Right ventricle myocardium superior (tissue), 1 donor: ENCODE measurements at regions not wholly inside any gene's neighbourhood (a gene's known extent, or its start where the extent isn't known, plus 50 kb on each side); places are given as distances from the start of the nearest gene placed in this dataset.
"Not testable (repeated sequence)": the region's sequence is repeated elsewhere in the genome, so short reads cannot be mapped to it uniquely, and the experiment has no call there.

ENCODE experiments used
- ATAC-seq: fragments of 200-7000 bp; cut with Tn5 transposase; one replicate; pipeline ENCODE4 v1.9.1; 2020; ENCODE audit warnings: mild to moderate bottlenecking; ENCODE audit not compliant: poor library complexity
- DNase-seq: peaks from one replicate; pipeline ENCODE4 v3.0.0-alpha.2; 2020
- intact Hi-C: fragments of 100-400 bp; cut with DNase I; formaldehyde crosslinking; loops from one replicate; pipeline ENCODE4 v1.11.2; 2022
- donor health status: DM: no; HTN: yes; CAD: no; lungs with severe emphysema.

DNA sequence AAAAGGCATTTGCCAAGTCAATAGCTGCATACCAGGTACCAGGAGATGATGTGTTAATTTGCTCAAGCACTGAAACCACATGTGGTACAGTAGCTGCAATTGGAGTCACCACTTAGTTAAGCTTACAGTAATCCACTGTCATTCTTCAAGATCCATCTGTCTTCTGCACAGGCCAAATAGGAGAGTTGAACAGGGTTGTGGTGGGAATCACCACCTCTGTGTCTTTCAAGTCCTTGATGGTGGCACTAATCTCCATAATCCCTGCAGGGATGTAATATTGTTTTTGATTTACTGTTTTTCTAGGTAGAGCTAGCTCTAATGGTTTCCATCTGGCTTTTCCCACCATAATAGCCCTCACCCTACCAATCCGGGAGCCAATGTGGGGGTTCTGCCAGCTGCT is 91.9 kb downstream of the FCRL5 start:
- intact Hi-C loops = no loop called here
- no peak for ATAC-seq
- no peak for DNase-seq

DNA sequence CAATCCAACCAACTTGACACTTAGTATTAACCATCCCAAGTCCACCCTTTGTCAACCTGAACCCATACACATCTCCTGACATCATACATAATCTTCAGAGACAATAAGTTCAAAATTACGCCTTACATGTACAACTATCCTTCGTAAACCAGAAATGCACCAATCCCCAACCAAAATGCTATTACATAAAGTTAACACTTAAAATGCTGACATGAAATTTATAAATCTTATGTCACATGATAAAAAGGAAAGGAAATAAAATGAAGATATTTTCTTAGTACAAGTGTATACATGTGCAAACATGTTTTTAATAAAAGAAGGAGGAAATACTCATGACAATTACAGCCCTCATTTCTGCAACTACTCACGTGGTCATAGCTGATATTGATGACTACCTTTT is 95.0 kb downstream of the FCRL5 start:
- ATAC-seq (no peak), DNase-seq (no peak)
- intact Hi-C loops = no loop called here

DNA sequence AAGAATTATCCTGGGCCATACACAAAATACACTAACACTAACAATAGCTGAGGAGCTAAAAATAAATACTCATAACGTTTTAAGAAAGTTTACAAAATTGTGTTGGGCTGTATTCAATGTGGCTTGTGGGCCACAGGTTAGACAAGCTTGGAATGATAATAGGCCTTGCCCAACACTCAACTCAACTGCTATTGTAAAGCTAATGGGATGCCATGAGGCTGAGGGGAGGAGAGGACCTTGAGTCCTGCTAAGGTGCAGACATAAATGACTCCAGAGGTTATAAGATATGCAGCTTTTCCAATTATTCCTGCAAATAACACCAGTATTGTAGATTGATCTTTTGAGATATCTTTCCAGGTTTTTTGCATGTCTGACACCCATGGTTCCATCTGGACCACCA is 97.0 kb downstream of the FCRL5 start:
- DNase-seq = no peak
- ATAC-seq = no peak
- intact Hi-C loops = no loop called here

DNA sequence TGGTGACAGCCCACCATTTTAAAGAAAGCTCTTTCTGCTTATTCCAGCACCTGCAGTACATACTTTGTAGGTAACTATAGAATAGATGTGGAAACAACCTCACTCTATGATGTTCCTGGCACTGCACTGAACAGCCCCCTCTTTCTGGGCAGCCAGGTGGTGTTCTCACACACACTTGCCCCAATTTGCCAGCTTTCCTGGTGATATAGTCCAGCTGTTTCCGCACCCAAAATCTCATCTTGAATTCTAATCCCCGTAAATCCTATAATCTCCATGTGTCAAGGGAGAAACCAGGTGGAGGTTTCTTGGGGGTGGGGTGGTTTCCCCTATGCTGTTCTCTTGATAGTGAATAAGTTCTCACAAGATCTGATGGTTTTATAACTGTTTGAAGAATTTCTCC is 102.2 kb downstream of the FCRL5 start:
- intact Hi-C loops = no loop called here
- ATAC-seq = no peak
- DNase-seq = no peak

DNA sequence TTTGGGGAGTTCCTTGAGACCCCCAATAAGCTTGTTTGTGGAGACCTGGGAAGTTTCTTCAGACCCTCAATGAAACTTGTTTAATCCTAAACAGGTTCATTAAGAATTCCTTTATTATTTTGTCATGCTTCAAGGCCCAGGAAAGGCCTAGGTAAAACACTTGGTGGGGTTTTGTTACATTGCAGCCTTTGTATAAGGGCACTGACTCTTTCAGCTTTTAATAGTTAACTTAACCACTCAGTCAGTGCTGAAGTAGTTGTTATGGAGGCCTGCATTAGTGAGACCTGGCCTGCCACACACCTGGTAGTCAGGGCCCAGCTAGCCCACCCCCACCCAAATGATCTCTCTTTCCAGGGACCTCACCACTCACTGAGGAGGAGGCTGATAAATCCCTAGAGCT is 103.7 kb downstream of the FCRL5 start:
- DNase-seq = no peak
- no peak for ATAC-seq
- intact Hi-C loops = no loop called here

DNA sequence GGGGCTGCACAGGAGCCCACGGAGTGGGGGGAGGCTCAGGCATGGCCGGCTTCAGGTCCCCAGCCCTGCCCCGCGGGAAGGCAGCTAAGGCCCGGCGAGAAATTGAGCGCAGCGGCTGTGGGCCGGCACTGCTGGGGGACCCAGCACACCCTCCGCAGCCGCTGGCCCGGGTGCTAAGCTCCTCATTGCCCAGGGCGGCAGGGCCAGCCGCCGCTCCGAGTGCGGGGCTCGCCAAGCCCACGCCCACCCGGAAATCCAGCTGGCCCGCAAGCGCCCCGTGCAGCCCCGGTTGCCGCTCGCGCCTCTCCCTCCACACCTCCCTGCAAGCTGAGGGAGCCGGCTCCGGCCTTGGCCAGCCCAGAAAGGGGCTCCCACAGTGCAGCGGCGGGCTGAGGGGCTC is 106.0 kb downstream of the FCRL5 start:
- intact Hi-C loops = not testable (repeated sequence)

DNA sequence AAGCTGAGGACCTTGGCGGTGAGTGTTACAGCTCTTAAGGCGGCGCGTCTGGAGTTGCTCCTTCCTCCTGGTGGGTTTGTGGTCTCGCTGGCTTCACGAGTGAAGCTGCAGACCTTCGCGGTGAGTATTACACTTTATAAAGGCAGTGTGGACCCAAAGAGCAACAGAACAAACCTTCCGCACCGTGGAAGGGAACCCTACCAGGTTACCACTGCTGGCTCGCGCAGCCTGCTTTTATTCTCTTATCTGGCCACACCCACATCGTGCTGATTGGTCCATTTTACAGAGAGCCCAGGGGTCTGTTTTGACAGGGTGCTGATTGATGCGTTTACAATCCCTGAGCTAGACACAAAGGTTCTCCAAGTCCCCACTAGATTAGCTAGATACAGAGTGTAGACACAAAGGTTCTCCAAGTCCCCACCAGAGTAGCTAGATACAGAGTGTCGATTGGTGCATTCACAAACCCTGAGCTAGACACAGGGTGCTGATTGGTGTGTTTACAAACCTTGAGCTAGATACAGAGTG is 106.6 kb downstream of the FCRL5 start:
- ATAC-seq, intact Hi-C loops, DNase-seq: not testable (repeated sequence)

More for the DNA sequence above, 106.0 kb downstream of the FCRL5 start:
- not testable (repeated sequence) for ATAC-seq, DNase-seq

DNA sequence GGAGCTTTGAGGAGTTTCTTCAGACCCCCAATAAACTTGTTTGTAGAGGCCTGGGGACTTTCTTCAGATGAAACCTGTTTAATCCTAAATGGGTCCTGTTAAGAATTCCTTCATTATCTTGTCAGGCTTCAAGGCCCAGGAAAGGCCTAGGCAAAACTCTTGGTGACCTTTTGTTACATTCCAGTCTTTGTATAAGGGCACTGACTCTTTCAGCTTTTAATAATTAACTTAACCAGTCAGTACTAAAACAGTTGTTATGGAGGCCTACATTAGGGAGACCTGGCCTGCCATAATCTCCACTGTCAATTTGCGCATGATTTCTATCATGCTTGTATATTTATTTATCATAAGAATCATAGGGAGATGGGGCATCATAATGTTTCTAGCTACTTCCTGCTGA is 110.2 kb downstream of the FCRL5 start:
- DNase-seq = no peak
- no peak for ATAC-seq
- intact Hi-C loops = no loop called here

DNA sequence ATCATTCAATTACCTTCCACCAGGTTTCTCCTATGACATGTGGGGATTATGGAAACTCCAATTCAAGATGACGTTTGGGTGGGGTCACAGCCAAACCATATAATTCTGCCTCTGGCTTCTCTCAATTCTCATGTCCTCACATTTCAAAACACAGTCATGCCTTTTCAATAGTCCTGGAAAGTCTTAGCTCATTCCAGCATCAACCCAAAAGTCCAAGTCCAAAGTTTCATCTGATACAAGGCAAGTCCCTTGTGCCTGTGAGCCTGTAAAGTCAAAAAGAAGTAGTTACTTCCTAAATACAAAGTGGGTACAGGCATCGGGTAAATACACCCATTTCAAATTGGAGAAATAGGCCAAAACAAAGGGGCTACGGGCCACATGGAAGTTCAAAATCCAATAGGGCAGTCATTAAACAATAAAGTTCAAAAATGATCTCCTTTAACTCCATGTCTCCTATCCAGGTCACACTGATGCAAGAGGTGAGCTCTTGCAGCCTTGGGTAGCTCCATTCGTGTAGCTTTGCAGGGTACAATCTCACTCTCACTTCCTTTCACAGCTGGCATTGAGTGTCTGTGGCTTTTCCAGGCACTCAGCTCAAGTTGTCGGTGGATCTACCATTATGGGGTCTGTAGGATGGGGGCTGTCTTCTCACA is 112.9 kb downstream of the FCRL5 start:
- intact Hi-C loops = no loop called here
- ATAC-seq (no peak), DNase-seq (no peak)

DNA sequence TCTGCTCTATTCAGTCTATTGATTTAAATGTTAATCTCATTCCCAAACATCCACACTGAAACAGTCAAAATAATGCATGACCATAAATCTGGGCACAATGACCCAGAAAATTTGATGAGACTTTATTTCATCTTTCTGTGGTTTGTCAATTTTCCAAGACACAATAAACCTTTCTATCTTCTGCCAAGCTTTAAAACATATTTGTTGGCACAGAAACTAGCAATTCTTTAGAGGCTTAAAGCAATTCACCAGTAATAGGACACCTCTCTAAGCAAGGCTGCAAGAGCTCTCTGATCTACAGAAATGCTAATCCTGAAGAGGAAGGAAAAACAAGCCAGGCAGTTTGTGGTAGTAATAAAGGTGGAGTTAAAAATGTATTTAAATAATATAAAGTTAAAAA is 113.7 kb downstream of the FCRL5 start:
- DNase-seq = no peak
- intact Hi-C loops = no loop called here
- ATAC-seq = no peak

DNA sequence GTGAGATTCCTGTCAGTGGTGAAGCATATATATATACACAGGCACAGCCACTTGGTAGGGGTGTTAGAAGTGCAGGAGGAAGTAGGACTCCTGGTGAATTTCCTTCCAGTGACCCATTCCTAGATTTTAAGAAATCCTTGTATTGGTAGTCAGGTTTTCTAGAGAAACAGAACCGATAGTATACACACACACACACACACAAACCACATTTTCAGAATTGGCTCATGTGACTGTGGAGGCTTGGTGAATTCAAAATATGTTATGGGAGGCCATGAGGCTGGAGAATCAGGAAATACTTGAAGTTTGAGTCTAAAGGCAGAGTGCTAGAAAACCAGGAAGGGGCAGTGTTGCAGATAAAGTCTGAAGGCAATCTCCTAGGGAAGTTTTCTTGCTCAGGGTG is 114.2 kb downstream of the FCRL5 start:
- DNase-seq (no peak), ATAC-seq (no peak)
- intact Hi-C loops = no loop called here

DNA sequence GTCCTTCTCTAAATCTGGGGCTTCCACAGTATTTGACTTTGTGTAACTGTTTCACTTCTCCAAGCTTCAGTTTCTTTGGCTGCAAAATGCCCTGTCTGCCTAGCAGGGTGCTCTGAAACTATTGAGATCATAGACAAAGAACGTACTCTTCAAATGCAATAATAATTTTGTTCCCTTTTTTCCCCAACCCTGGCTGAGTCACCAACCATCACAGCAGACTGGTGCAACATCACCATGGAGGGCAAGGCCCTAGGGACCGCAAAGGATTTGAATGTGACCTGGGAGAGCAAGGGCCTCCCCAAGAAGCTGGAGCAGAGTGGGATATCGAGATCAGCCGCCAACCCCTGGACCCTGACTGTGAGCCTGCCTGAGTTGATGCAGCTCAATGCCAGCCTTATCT is 115.0 kb downstream of the FCRL5 start:
- no peak for DNase-seq
- intact Hi-C loops = no loop called here

DNA sequence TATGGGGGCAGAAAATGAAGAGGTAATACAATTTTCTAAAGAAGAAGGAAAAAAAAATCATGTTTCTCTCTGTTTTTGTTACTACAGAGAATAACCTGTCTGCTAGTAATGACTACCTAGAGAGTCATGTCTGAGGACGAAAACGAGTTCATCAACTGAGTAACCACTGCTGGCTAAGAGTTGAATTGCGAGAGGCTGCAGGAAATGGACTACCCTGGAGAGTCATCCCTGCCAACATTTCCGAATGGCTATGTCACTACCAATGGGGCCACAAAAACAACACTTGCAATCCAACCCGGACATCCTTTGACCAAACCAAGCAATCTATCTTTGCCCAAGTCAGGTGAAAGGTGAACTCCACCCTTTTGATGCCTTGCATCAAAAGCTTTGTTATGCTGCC is 120.6 kb downstream of the FCRL5 start:
- no peak for DNase-seq
- no peak for ATAC-seq
- intact Hi-C loops = no loop called here

More for the DNA sequence above, 115.0 kb downstream of the FCRL5 start:
- ATAC-seq = no peak

DNA sequence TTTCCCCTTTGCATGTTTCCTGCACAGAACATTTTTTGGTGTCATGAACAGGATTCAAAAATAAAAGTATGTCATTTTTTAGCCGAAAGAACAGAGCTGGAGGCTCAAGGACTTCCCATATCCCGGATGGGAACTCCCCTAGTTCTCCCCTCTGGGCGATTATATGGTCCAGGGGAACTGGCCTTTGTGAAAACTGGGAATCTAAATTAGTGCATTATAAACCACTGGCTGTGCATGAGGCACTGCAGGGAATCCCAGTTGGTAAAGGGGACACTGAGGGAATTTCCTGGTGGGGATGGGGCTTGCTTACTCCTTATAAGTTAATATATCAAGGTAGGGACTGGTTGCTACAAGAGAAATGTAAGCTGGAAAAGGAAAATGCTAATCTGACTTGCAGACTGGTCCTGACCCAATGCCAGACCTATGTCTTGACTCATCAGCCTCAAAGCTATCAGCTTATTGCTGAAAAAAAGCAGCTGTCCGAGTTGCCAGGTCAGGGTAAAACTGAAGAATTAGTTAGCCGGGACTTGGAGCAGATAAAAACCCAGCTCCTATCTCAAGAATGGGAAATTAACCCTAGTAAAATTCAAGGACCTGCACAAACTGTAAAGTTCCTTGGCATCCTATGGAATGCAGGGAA is 122.6 kb downstream of the FCRL5 start:
- DNase-seq = no peak
- ATAC-seq = no peak
- intact Hi-C loops = no loop called here

DNA sequence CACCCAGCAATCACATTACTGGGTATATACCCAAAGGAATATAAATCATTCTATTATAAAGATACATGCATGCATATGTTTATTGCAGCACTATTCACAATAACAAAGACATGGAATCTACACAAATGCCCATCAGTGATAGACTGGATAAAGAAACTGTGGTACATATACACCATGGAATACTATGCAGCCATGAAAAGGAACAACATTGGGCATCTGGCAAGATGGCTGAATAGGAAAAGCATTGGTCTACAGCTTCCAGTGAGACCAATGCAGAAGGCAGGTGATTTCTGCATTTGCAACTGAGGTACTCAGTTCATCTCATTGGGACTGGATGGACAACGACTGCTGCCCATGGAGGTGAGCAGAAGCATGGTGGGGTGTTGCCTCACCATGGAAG is 128.6 kb downstream of the FCRL5 start:
- intact Hi-C loops, DNase-seq, ATAC-seq: not testable (repeated sequence)

DNA sequence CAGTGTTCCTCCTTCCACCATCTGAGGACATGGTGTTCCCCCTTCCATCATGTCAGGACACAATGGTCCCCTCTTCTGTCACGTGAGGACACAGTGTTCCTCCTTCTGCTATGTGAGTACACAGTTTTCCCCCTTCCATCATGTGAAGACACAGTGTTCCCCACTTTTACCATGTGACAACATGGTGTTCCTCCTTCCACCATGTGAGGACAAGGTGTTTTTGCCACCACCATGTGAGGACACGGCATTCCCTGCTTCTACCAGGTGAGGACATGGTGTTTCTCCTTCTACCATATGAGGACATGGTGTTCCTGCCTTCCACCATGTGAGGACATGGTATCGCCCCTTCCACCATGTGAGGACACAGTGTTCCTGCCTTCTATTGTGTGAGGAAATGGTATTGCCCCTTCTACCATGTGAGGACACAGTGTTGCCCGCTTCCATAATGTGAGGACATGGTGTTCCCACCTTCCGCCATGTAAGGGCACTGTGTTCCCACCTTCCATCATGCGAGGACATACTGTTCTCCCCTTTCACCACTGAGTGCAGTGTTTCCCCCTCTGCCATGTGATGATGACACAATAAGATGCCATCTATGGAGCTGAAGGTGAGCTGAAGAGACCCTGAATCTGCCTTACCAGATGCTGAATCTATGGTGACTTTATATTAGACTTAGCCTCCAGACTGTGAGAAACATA is 132.3 kb downstream of the FCRL5 start:
- DNase-seq (no peak), ATAC-seq (no peak)
- intact Hi-C loops = no loop called here

DNA sequence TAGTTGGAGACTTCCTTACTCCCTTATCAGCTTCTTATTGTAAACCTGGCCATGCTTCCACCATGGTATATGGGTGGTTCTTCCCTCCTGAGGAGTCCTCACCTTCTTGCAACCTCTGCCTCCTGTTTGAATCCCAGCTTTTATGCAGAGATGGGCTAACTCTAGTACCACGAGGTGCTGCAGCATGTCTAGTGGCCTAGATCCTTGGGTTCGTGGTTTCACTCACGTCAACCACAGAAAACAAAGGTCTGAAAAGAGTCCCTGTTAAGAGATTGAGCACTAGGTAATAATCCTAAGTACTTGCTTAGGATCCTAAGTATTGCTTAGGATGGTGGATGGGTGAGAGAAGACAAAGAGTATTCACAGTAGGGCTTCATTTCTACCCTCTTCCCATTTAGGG is 133.7 kb downstream of the FCRL5 start:
- ATAC-seq (no peak), DNase-seq (no peak)
- intact Hi-C loops = no loop called here

DNA sequence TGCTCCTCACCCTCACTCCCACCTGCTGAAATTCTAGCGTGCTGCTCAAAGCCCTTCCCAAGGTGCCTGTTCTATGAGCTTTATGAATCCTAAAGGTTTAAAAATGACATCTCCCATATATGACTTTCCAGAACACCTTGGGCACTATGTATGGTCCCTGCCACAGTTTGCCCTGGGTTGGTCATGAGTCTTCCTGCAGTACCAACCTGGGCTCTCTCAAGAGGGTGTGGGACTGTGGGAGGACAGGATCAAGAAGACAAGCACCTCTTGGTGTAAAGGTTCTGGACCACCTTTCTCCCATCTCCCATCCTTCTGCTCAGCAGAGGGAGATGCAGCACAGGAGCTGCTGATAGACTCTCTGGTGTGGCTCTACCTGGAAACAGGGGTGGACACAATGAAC is 134.1 kb downstream of the FCRL5 start:
- intact Hi-C loops = no loop called here
- ATAC-seq = no peak

DNA sequence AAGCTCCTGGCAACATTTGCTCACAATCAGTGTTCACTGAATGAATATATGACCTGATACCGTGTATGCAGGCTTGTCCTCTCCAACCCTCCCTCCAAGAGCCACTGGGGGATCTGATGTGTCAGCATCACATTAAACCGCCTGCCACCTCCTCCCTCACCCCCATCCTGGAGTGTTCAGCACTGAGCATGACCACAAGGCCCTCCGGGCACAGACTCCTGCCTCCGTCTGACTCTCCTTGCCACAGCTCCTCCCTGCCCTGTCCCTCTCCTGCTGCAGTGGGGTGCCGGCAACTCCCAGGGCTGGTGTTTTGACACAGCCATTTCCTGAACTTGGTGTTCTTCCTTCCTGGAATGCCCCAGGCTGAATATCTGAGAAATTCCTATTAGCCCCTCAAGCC is 136.7 kb downstream of the FCRL5 start:
- DNase-seq = no peak

More for the DNA sequence above, 134.1 kb downstream of the FCRL5 start:
- no peak for DNase-seq

DNA sequence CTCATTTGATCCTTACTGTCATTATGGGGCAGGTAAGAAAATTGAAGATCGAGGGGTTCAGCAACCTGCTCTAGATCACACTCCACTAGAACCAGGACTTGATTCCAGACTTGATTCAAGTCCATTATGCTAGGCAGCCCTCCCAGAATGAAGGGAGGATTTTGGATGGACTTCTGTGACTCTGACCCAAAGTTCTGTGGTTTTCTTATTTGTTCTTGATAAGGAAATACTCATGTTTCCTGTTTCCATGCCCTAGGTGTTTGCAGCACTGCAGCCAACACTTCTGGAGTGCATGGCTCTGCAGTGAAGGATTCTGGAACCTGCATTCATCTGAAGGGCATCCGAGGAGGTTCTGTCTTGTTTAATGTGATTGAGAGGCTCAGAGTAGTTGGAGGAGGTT is 140.0 kb downstream of the FCRL5 start:
- no peak for DNase-seq
- intact Hi-C loops = no loop called here
- ATAC-seq = no peak

More for the DNA sequence above, 136.7 kb downstream of the FCRL5 start:
- ATAC-seq = no peak
- intact Hi-C loops = no loop called here
